GM19463 (cell line): ENCODE measurements at regions not wholly inside any gene's neighbourhood (a gene's known extent, or its start where the extent isn't known, plus 50 kb on each side); places are given as distances from the start of the nearest gene placed in this dataset.

ENCODE experiments used
- ATAC-seq: cut with Tn5 transposase; IDR thresholded peaks from one replicate; pipeline ENCODE4 v1.9.1; 2021; ENCODE audit warnings: mild to moderate bottlenecking, moderate library complexity; ENCODE audit not compliant: unreplicated experiment

- ATAC-seq: no peak
Measured at GRCh38 chr3:104846270-104846669, 520.4 kb upstream of the ALCAM start.

DNA sequence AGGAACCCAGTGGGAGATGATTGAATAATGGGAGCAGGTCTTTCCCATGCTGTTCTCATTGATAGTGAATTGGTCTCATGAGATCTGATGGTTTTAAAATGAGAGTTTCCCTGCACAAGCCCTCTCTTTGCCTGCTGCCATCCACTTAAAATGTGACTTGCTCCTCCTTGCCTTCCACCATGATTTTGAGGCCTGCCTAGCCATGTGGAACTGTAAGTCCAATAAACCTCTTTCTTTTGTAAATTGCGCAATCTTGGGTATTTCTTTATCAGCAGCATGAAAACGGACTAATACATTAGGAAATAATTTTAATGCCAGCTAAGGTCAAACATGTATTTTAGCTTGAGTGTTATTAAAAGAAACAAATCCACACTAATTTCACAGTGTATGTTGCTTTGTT is 517.6 kb upstream of the ALCAM start:
- no peak for ATAC-seq

DNA sequence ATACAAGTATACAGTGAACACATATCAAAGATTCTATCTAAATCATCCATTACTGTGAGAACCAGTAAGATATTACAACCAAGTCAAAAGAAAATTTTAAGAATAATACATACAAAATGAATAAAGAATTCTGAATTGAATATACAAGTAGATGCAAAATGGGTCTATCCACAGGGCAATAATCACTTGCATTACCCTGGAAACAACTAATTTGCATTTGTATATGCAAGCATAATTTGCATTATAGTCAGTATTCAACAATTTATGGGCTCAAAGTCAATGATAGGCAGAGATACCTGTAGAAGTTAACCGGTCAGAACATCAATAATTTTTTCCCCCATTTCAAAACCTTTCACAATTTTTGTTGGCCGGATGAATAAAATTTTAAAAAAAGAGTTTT is 512.2 kb upstream of the ALCAM start:
- ATAC-seq: no peak

DNA sequence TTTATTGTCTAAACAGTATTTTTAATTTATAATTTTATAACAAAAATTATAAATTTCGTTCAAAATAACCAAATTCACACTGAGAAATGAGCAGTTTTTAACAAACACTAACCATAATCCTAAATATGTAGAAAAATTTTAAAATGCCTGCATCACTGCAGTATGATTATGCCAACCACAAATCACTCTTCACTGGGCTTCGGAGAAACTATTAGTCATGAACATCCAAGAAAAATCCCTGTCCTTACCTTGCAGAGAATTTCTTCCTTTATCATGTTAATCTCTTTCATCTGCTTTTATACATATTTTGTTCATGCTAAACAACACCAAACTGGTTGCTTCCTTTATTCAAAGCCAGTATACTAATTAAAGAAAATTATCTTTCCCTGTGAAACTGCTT is 511.0 kb upstream of the ALCAM start:
- no peak for ATAC-seq

- no peak for ATAC-seq
Measured at GRCh38 chr3:104856741-104857140, 510.0 kb upstream of the ALCAM start.

DNA sequence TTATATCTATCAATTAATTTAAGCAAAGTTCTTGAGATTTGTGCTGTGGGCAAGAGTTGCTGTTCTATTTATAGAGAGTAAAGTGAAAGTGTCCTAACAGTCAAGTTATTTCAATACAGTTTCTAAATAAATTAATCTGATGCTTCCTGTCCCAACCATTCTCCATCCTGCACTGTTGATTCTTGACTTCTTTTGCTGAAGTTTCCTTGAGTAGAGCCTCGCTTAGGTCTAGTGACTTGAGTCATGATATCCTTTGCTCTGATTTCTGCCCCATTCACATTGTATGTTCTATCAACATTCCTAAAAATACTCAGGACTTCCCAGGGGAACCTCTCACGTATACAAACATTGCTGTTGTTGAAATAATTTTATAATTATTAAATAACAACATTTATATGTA is 498.4 kb upstream of the ALCAM start:
- ATAC-seq: no peak

DNA sequence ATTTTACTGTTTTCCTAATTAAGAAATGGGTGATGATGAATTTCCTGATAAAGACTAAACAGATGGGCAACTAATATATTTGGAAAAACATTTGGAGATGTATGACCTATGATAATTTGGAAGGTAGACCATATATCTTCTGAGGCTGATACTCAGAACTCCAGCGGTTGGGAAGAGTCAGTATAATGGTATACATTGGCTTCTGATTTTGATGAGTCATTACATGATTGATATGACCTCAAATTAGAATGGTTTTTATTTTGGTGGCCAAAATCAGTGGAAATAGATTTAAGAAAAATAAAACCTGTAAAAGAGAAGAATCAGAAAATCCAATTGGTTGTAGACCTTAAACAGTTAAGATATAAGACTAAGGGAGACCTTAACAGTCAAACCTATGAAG is 496.4 kb upstream of the ALCAM start:
- no peak for ATAC-seq

GRCh38 chr3:104873331-104873730 is 493.4 kb upstream of the ALCAM start:
- ATAC-seq: no peak

GRCh38 chr3:104878395-104878794 is 488.3 kb upstream of the ALCAM start:
- no peak for ATAC-seq

DNA sequence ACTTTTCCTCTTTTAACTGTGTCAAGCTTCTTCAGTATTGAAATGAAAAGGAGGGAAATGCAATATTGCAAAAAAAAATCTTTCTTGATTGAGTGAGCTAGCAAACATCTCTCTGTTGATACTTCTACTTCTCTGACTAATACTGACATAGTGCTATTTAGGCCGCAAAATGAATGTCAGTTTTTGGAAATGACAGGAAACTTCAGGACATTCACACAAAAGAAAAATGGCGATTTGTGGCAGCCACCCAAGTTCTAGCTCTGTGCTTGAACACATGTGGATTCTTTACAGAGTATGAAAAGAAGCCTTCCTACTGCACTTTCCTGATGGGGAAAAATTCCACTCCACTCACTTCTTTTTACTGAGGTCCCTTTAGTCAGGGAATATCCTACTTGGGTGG is 486.8 kb upstream of the ALCAM start:
- ATAC-seq: no peak

GRCh38 chr3:104885214-104885814 is 481.4 kb upstream of the ALCAM start:
- no peak for ATAC-seq

DNA sequence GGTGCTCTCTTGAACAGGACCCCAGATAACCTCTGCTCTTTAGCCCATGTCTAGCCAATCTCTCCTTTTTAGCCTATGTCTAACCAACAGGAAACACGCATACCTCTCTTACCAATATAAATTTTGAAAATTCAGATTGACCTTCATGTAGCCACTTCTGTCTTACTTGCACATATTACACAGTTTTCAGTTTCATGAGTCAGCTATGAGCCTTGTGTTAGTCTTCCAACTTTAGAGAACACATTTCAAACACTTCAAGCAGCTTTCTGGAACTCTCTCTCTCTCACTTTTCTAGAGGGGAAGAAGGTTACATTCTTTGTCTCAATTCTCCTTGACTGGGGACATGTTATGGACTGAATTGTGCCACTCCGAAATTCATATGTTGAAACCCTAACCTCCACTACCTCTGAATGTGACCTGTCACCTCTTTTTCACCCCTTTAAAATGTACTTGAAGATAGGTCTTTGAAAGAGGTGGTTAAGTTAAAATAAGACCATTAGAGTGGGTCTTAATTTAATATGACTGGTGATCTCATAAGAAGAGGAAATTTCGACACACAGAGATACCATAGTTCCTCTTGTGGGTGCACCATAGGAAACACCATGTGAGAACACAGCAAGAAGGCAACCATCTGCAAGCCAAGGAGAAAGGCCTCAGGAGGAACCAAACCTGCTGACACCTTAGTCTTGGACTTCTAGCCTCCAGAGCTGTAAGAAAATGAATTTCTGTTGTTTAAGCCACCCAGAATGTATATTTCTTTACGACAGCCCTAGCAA is 480.3 kb upstream of the ALCAM start:
- ATAC-seq: no peak

- ATAC-seq: no peak
Measured at GRCh38 chr3:104887069-104887468, 479.6 kb upstream of the ALCAM start.

DNA sequence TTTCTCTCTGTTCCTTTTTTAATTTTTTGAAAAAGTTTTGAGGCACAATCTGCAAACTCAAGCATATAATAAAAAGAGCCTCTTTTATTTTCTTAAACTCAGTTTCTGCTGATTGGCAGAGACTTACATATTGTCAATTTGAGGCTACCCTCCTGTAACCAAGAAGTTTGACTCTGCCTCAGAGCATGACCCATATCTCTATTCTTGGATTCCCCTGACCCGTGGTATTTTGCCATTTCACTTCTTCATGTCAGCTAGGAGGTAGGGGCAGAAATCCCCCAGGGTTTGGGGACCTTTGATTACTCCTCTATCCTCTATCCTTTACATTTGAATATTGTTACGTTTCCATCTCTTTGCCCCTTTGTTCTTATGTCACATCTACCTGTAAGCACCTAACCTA is 479.1 kb upstream of the ALCAM start:
- ATAC-seq: no peak

GRCh38 chr3:104892044-104892443 is 474.7 kb upstream of the ALCAM start:
- ATAC-seq: no peak

- no peak for ATAC-seq
Measured at GRCh38 chr3:104896624-104897023, 470.1 kb upstream of the ALCAM start.

GRCh38 chr3:104901396-104901795 is 465.3 kb upstream of the ALCAM start:
- ATAC-seq: no peak

GRCh38 chr3:104903064-104903463 is 463.6 kb upstream of the ALCAM start:
- ATAC-seq: no peak

- no peak for ATAC-seq
Measured at GRCh38 chr3:104906001-104906639, 460.6 kb upstream of the ALCAM start.

- ATAC-seq: no peak
Measured at GRCh38 chr3:104907507-104907906, 459.2 kb upstream of the ALCAM start.

GRCh38 chr3:104908761-104909160 is 457.9 kb upstream of the ALCAM start:
- ATAC-seq: no peak

DNA sequence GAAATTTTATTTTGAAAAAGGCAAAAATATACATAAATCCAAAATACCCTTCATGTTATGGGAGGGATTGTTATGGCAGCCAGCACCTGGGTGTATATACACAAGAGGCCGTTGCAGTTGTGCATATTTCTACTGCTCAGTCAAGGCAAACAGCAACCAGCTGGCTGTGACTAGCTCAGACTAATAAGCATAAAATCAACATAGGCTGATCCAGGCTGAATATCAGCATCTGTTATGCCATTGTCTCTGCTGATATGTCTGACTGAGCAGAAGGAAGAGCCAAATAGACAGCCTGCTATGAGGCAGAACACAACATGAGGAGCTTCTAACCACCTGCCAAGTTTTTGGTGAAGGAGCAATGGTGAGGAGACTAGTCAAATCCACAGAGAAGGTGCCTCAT is 457.5 kb upstream of the ALCAM start:
- ATAC-seq: no peak
